ENCODE measurements at regions not wholly inside any gene's neighbourhood (a gene's known extent, or its start where the extent isn't known, plus 50 kb on each side); places are given as distances from the start of the nearest gene placed in this dataset.

DNA sequence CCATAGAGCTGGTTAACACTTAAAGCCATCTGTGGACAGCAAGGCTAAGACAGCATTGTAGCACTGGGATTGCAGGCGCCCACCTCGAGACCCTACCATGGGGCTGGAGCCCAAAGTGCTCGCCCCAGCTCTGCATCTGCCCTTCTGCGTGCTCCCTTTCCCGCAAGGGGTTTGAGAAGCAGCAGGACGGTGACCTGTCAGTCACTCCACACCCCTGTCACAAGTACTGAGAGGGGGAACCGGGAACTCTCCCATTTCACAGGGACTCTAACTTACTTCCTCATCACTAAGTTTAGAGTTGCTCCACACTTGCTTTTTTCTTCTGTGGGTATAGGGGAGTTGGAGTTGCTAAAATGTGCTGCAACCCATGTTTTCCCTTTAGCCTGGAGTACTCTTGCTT is 273.2 kb downstream of the SMARCA2 start:
- TF ChIP-seq, protein P1, sequence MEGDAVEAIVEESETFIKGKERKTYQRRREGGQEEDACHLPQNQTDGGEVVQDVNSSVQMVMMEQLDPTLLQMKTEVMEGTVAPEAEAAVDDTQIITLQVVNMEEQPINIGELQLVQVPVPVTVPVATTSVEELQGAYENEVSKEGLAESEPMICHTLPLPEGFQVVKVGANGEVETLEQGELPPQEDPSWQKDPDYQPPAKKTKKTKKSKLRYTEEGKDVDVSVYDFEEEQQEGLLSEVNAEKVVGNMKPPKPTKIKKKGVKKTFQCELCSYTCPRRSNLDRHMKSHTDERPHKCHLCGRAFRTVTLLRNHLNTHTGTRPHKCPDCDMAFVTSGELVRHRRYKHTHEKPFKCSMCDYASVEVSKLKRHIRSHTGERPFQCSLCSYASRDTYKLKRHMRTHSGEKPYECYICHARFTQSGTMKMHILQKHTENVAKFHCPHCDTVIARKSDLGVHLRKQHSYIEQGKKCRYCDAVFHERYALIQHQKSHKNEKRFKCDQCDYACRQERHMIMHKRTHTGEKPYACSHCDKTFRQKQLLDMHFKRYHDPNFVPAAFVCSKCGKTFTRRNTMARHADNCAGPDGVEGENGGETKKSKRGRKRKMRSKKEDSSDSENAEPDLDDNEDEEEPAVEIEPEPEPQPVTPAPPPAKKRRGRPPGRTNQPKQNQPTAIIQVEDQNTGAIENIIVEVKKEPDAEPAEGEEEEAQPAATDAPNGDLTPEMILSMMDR (conservative IDR thresholded peaks at IDR 0.05; ENCODE audit: low read depth, low read length) = no peak
- H3K4me3 ChIP-seq (ENCODE audit: low read depth, low read length) = no peak overlapping the region
- no peak for DNase-seq (ENCODE audit: low read depth)

DNA sequence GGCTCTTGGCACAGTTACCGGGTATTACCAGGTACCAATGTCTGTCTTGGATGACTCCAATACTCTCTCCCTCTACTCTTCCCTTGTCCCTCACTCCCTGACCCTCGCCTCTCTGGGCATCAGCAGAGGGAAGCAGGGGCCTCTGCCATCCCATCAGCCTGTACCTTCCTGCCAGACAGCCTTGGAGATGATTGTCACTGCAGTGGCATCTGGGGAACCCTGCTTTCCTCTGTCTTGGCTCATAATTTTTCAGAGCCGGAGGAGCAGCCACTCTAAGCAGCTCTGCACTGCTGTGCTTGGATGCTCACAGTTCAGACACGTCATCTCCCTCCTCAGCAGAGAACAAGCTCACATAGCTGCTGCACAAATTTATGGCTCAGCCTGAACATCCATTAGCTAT is 274.1 kb downstream of the SMARCA2 start:
- H3K4me3 ChIP-seq (ENCODE audit: low read depth, low read length) = no peak overlapping the region
- DNase-seq (ENCODE audit: low read depth) = no peak
- TF ChIP-seq, protein P1 (conservative IDR thresholded peaks at IDR 0.05; ENCODE audit: low read depth, low read length) = no peak

DNA sequence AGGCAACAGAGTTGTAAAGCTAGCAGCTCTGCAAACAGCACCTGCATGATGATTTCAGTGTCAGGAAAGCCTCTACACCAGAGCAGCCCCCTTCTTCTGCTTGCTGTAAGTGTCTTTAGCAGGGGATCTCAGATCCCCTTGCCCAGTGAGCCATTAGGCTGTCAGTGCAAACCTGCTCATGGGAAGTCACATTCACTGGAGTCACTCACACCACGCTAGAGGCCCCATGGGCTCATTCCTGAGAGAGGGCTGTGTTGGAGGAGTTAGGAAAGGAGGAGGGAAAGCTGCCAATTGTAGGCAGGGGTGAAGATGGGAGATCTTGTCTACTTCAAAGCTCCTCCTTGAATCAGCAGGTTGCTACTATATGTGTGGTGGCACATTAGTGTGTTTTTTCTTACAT is 275.2 kb downstream of the SMARCA2 start:
- DNase-seq (ENCODE audit: low read depth) = no peak
- H3K4me3 ChIP-seq (ENCODE audit: low read depth, low read length) = no peak overlapping the region
- TF ChIP-seq, protein P1 (conservative IDR thresholded peaks at IDR 0.05; ENCODE audit: low read depth, low read length) = no peak

DNA sequence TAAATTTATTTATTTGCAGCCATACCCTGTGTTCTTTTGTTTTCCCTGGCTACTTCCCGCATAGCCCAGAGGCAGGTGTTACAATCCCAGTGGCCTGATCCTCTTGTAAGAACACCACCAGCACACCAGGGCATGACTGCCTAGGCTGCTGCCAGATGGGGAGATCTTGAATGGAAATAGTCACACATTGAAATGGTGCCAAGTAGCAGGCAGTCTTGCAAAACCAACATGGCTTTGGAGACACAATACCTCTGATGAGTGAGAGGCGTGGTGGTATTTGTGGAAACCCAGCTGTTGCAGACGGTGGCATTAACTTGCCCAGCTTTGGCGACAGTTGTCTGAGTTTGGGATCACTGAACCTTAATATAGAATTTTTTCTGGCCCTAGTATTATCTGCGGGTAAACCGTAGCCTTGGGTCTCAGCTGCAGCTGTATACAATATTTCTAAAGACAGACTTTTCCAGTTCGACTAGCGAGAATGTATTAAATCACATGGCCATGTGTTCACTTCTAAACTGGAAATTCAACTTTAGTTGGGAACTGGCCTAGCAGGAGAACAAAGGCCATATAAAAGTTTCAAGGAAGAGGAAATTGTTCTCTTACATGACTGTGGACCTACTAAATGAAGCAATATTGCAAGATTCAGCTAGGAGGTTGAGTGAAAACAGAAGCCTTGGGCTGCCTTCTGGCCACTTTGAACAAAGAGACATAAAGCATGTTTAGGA is 277.0 kb downstream of the SMARCA2 start:
- peak; percentile 49 for DNase-seq (ENCODE audit: low read depth)
- no peak overlapping the region for H3K4me3 ChIP-seq (ENCODE audit: low read depth, low read length)
- TF ChIP-seq, protein P1 (conservative IDR thresholded peaks at IDR 0.05; ENCODE audit: low read depth, low read length) = no peak

DNA sequence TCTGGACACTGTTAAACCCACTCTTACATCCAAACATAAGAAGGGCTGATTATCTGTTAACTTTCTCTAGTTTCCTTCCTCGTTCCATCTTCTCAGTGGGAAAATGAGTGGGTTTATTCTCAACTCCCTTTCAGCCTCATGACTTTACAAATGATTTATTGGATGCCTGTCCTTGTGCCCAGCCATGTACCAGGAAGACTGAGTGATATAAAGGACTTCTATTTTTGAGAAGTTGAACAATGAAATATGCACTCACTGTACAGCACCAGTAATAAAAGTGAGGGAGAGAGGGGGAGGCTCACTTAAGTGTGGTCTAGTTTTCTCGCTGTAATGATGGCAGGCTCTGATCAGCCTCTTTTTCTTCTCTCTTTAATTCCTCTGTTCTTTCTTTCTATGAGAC is 277.6 kb downstream of the SMARCA2 start:
- H3K4me3 ChIP-seq (ENCODE audit: low read depth, low read length) = no peak overlapping the region
- TF ChIP-seq, protein P1 (conservative IDR thresholded peaks at IDR 0.05; ENCODE audit: low read depth, low read length) = no peak
- no peak for DNase-seq (ENCODE audit: low read depth)

DNA sequence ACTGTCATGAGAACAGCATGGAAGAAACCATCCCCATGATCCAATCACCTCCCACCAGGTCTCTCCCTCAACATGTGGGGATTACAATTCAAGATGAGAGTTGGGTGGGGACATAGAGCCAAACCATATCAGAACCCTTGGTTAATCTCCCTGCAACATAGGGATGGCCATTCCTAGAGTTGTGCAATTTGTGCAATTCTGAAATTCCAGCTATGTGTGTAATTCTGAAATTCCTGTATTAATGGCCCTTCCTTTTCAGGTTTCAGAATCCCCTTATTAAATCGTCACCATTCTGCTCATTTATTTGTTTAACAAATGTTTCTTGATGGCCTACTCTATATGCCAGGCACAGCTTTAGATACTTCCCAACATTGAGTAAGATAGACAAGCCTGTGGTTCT is 282.6 kb downstream of the SMARCA2 start:
- TF ChIP-seq, protein P1 (conservative IDR thresholded peaks at IDR 0.05; ENCODE audit: low read depth, low read length) = no peak
- H3K4me3 ChIP-seq (ENCODE audit: low read depth, low read length) = no peak overlapping the region
- no peak for DNase-seq (ENCODE audit: low read depth)

DNA sequence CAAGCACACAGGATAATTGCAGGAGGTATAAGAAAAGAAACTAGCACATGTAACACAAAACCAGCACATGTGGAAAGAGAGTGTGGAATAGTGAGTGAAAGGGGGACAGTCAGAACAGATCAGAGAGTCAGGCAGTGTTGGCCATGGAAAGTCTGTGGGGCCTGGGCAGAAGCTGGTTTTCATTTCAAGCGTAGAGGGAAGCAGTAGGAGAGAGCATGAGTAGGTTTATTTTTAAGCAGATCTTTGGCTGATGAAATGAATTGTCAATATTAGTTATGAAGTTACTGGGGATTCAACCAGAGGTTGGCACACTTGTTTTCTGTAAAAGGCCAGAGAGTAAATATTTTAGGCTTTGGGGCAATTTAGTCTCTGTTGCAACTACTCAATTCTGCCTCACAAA is 283.1 kb downstream of the SMARCA2 start:
- no peak for DNase-seq (ENCODE audit: low read depth)
- no peak overlapping the region for H3K4me3 ChIP-seq (ENCODE audit: low read depth, low read length)
- TF ChIP-seq, protein P1 (conservative IDR thresholded peaks at IDR 0.05; ENCODE audit: low read depth, low read length) = no peak

Data from epithelial cell of proximal tubule (primary cell).